ENCODE measurements at regions not wholly inside any gene's neighbourhood (a gene's known extent, or its start where the extent isn't known, plus 50 kb on each side); places are given as distances from the start of the nearest gene placed in this dataset.

GRCh38 chr3:96086018-96086417 lies 728.4 kb upstream of the EPHA6 start:
- Histone ChIP-seq H4K20me1 (ENCODE audit: insufficient read depth, low read length) (no peaks in the 10 kb centered on the region), H2AFZ (ENCODE audit: low read length) (no peak overlapping the region), H3K4me2 (ENCODE audit: low read length) (no peak overlapping the region), H3K27me3 (ENCODE audit: insufficient read depth, low read length) (no peaks in the 10 kb centered on the region), H3K27ac (ENCODE audit: low read depth, low read length, poor library complexity, severe bottlenecking) (no peak overlapping the region), H3K9me2 (ENCODE audit: low read depth, low read length) (no peaks in the 10 kb centered on the region), H3K4me3 (ENCODE audit: low read depth, low read length, poor library complexity, severe bottlenecking) (no peak overlapping the region), H3K79me2 (ENCODE audit: insufficient read depth, low read length) (no peaks in the 10 kb centered on the region), H3K4me1 (ENCODE audit: insufficient read depth, low read length, severe bottlenecking) (no peaks in the 10 kb centered on the region), H3F3A (ENCODE audit: insufficient read depth, low read length) (no peaks in the 10 kb centered on the region), H3K9ac (ENCODE audit: low read length) (no peak overlapping the region), H3K36me3 (ENCODE audit: insufficient read depth, low read length) (no peaks in the 10 kb centered on the region), H3K9me3 (ENCODE audit: low read length) (no peaks in the 10 kb centered on the region)
- TF ChIP-seq CTCF (IDR thresholded peaks at IDR 0.05; ENCODE audit: low read length) (no peak), EZH2 (IDR thresholded peaks at IDR 0.05; ENCODE audit: borderline replicate concordance, low read length) (no peak)

- no peak overlapping the region for H3K4me2 ChIP-seq (ENCODE audit: low read length)
- H3K36me3 ChIP-seq (ENCODE audit: insufficient read depth, low read length): no peaks in the 10 kb centered on the region
- no peaks in the 10 kb centered on the region for H3K79me2 ChIP-seq (ENCODE audit: insufficient read depth, low read length)
- no peaks in the 10 kb centered on the region for H4K20me1 ChIP-seq (ENCODE audit: insufficient read depth, low read length)
- no peaks in the 10 kb centered on the region for H3F3A ChIP-seq (ENCODE audit: insufficient read depth, low read length)
- TF ChIP-seq CTCF (IDR thresholded peaks at IDR 0.05; ENCODE audit: low read length) (no peak), EZH2 (IDR thresholded peaks at IDR 0.05; ENCODE audit: borderline replicate concordance, low read length) (no peak)
- H3K9ac ChIP-seq (ENCODE audit: low read length): no peak overlapping the region
- H3K9me3 ChIP-seq (ENCODE audit: low read length): no peaks in the 10 kb centered on the region
- no peak overlapping the region for H3K4me3 ChIP-seq (ENCODE audit: low read depth, low read length, poor library complexity, severe bottlenecking)
- H2AFZ ChIP-seq (ENCODE audit: low read length): no peak overlapping the region
- no peaks in the 10 kb centered on the region for H3K27me3 ChIP-seq (ENCODE audit: insufficient read depth, low read length)
- H3K27ac ChIP-seq (ENCODE audit: low read depth, low read length, poor library complexity, severe bottlenecking): no peak overlapping the region
- no peaks in the 10 kb centered on the region for H3K9me2 ChIP-seq (ENCODE audit: low read depth, low read length)
- no peaks in the 10 kb centered on the region for H3K4me1 ChIP-seq (ENCODE audit: insufficient read depth, low read length, severe bottlenecking)
These were observed 713.3 kb upstream of the EPHA6 start for GRCh38 chr3:96101006-96101560.

GRCh38 chr3:96106701-96107100 lies 707.7 kb upstream of the EPHA6 start:
- Histone ChIP-seq H4K20me1 (ENCODE audit: insufficient read depth, low read length) (no peaks in the 10 kb centered on the region), H3K4me2 (ENCODE audit: low read length) (no peak overlapping the region), H3K36me3 (ENCODE audit: insufficient read depth, low read length) (no peaks in the 10 kb centered on the region), H2AFZ (ENCODE audit: low read length) (no peak overlapping the region), H3K79me2 (ENCODE audit: insufficient read depth, low read length) (no peaks in the 10 kb centered on the region), H3K9me3 (ENCODE audit: low read length) (no peaks in the 10 kb centered on the region), H3F3A (ENCODE audit: insufficient read depth, low read length) (no peaks in the 10 kb centered on the region), H3K4me1 (ENCODE audit: insufficient read depth, low read length, severe bottlenecking) (no peaks in the 10 kb centered on the region), H3K27me3 (ENCODE audit: insufficient read depth, low read length) (no peaks in the 10 kb centered on the region), H3K4me3 (ENCODE audit: low read depth, low read length, poor library complexity, severe bottlenecking) (no peak overlapping the region), H3K9me2 (ENCODE audit: low read depth, low read length) (no peaks in the 10 kb centered on the region), H3K9ac (ENCODE audit: low read length) (no peak overlapping the region), H3K27ac (ENCODE audit: low read depth, low read length, poor library complexity, severe bottlenecking) (no peak overlapping the region)
- TF ChIP-seq CTCF (IDR thresholded peaks at IDR 0.05; ENCODE audit: low read length): no peak
- no peak for TF ChIP-seq EZH2 (IDR thresholded peaks at IDR 0.05; ENCODE audit: borderline replicate concordance, low read length)
